ENCODE measurements at regions not wholly inside any gene's neighbourhood (a gene's known extent, or its start where the extent isn't known, plus 50 kb on each side); places are given as distances from the start of the nearest gene placed in this dataset.

DNA sequence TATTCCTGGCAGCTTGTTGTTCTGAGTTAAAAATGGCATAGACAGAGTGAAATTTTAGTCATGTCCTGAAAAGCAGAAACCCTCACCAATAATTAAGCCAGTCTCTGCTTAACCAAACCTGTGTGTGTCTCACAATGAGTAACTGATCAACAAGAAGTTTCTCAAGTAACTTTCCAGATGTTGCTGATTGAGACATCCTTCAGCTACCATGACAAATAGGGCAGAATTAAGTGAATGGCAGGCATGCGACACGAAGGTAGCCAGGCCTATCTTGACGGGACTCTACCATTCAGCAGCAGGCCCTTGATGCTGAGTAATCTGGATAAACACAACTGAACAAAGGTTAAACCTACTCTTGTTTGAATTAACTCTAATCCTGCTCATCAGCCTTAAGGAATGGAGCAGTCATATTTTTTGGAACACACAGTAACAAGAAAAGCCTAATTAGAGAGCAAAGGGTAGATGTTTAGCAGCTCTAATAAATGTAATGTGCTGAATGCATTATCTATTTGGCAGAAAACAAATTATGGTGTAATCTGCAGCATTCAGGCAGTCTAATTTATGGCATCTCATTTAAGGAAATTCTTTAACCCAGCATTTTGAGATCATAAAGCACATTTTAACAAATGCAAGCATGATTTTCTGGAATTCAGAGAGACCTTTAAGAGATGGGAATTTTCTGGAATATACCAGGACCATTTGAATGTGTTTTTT lies 159.5 kb upstream of the EPHA4 start:
- TF ChIP-seq POLR2A (IDR thresholded peaks at IDR 0.05) = no peak
- TF ChIP-seq, protein P1, sequence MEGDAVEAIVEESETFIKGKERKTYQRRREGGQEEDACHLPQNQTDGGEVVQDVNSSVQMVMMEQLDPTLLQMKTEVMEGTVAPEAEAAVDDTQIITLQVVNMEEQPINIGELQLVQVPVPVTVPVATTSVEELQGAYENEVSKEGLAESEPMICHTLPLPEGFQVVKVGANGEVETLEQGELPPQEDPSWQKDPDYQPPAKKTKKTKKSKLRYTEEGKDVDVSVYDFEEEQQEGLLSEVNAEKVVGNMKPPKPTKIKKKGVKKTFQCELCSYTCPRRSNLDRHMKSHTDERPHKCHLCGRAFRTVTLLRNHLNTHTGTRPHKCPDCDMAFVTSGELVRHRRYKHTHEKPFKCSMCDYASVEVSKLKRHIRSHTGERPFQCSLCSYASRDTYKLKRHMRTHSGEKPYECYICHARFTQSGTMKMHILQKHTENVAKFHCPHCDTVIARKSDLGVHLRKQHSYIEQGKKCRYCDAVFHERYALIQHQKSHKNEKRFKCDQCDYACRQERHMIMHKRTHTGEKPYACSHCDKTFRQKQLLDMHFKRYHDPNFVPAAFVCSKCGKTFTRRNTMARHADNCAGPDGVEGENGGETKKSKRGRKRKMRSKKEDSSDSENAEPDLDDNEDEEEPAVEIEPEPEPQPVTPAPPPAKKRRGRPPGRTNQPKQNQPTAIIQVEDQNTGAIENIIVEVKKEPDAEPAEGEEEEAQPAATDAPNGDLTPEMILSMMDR (IDR thresholded peaks at IDR 0.05) = no peak

Data from tibial nerve (tissue), 3 donors.